ENCODE measurements at regions not wholly inside any gene's neighbourhood (a gene's known extent, or its start where the extent isn't known, plus 50 kb on each side); places are given as distances from the start of the nearest gene placed in this dataset.

DNA sequence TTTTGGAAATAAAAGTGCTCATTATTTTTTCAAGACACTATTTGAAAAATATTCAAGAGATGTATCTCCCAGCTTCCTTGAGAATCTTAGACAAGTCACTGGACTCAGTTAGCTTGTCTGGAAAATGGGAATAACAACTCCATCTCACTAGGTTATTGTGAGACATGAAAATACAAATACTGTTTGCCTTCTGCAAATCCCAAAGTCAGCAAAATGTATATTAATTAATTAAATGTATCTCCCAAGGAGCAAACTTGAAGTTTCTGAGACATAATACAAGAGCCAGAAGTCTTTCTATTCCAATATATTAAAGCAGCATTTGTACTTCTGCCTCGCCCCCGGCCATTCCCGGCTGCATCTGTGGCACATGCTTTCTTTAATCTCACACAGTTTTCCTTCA lies 54.6 kb upstream of the ID4 start:
- no peaks in the 10 kb centered on the region for H3K4me1 ChIP-seq (ENCODE audit: control insufficient read depth in 1 of 2, insufficient read depth in 2 of 2, low read depth in 1 of 2, low read length in 1 of 2)
- H4K20me1 ChIP-seq (ENCODE audit: insufficient read depth) = no peaks in the 10 kb centered on the region
- no peaks in the 10 kb centered on the region for H3F3A ChIP-seq (replicated peaks; ENCODE audit: insufficient read depth)
- ChIA-PET POLR2A (no interaction called here), CTCF (no interaction called here)
- no peak for DNase-seq
- WGBS (ENCODE audit: low lambda C conversion rate) = 94% methylated on average over 3 of the region's 3 CpGs
- no peak overlapping the region for H3K4me3 ChIP-seq (ENCODE audit: low read depth in 2 of 2, low read length in 1 of 2)
- no peaks in the 10 kb centered on the region for H3K36me3 ChIP-seq (replicated peaks in 1 of 2; ENCODE audit: control insufficient read depth in 1 of 2, insufficient read depth in 2 of 2, low read length in 1 of 2)
- no peak overlapping the region for H3K27ac ChIP-seq (ENCODE audit: low read depth in 2 of 2, low read length in 1 of 2)
- H3K27me3 ChIP-seq (ENCODE audit: insufficient read depth) = no peaks in the 10 kb centered on the region
- H3K4me2 ChIP-seq = no peak overlapping the region
- H3K9ac ChIP-seq = no peak overlapping the region
- TF ChIP-seq TEAD4 (IDR thresholded peaks at IDR 0.05; ENCODE audit: borderline replicate concordance, insufficient read depth) (no peak), NRF1 (IDR thresholded peaks at IDR 0.05; ENCODE audit: low read depth, low read length) (no peak), POLR2AphosphoS5 (IDR thresholded peaks at IDR 0.05; ENCODE audit: low read depth, low read length) (no peak), GABPA (IDR thresholded peaks at IDR 0.05; ENCODE audit: low read depth) (no peak), RFX5 (IDR thresholded peaks at IDR 0.05; ENCODE audit: low read length) (no peak), SIN3A (IDR thresholded peaks at IDR 0.05; ENCODE audit: borderline replicate concordance, low read depth, low read length) (no peak), MEF2A (IDR thresholded peaks at IDR 0.05; ENCODE audit: borderline replicate concordance, low read depth) (no peak), YY1 (IDR thresholded peaks at IDR 0.05; ENCODE audit: low read depth) (no peak), RAD21 (IDR thresholded peaks at IDR 0.05; ENCODE audit: low read length) (no peak), RCOR1 (IDR thresholded peaks at IDR 0.05; ENCODE audit: low read length) (no peak), ELF1 (IDR thresholded peaks at IDR 0.05) (no peak), FOXM1 (IDR thresholded peaks at IDR 0.05; ENCODE audit: low read depth) (no peak), TAF1 (IDR thresholded peaks at IDR 0.05; ENCODE audit: borderline replicate concordance, low read depth, low read length) (no peak)
- TF ChIP-seq, protein P1, sequence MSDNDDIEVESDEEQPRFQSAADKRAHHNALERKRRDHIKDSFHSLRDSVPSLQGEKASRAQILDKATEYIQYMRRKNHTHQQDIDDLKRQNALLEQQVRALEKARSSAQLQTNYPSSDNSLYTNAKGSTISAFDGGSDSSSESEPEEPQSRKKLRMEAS (IDR thresholded peaks at IDR 0.05; ENCODE audit: low read depth) = no peak
- no peak overlapping the region for H2AFZ ChIP-seq (ENCODE audit: low read depth)
- no peaks in the 10 kb centered on the region for H3K9me3 ChIP-seq
- no peaks in the 10 kb centered on the region for H3K9me2 ChIP-seq
- no peaks in the 10 kb centered on the region for H3K79me2 ChIP-seq (ENCODE audit: insufficient read depth)

Small RNA genes in the stretch of these regions (small RNA-seq; reads per million reads assigned to genes)
- gene MIR548A1 (0 reads per million in 7 experiments), gene RNA5SP205 (0 reads per million in 7 experiments), gene RNU6-801P (0 reads per million in 7 experiments)
